ENCODE measurements at regions not wholly inside any gene's neighbourhood (a gene's known extent, or its start where the extent isn't known, plus 50 kb on each side); places are given as distances from the start of the nearest gene placed in this dataset.

- no peak for DNase-seq
Measured at GRCh38 chr12:93254911-93255310, 122.8 kb upstream of the NUDT4 start.

GRCh38 chr12:93256256-93256969 is 121.3 kb upstream of the NUDT4 start:
- no peak for DNase-seq

- DNase-seq: no peak
Measured at GRCh38 chr12:93261505-93262094, 116.1 kb upstream of the NUDT4 start.

DNA sequence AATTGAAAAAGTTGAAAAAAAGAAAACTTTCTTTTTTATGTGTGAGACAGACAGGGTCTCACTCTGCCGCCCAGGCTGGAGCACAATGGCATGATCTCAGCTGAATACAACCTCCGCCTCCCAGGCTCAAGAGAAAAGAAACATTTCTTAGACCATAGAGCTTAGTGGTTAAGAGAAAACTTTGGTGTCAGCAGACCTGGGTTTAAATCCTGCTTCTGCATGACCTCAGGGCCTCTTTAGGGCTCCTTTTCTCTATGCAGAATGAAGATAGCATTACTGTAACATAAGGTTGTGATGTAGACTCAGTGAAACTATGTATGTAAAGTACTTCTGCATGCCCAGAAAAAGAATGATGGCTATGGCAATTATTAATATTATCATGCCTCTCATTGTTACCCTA is 104.7 kb upstream of the NUDT4 start:
- DNase-seq: no peak

DNA sequence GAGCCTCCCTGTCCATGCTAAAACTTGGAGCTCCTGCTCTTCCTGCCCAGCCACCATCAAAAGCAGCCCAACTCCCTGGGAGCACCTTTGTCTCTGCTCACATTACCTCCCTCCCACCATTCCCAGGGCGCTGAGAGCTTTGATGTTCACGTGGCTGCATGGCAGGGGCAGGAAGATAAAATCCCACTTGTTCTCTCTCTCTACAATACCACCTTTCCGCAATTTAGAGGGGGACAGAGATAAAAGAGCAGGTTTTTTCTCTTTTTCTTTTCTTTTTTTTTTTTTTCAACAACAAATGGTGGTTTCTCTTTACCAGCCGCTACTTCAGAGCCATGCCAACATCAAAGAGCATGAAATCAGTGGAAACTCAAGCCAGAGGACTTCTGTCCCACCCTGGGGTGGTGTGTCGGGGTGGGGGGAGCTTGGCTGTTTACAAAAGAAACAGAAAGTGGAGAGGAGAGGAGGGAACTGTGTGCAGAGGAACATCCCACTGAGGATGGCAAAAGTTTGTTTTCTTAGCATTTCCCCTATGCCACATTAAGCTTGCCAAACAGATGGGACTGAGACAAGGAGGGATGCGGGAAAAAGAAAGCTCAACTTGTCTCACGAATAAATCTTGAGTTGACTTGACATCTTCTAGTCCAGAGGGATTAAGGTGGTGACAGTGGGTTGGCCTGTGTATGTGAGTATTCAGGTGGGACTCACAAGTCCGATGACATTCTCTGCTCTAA is 103.7 kb upstream of the NUDT4 start:
- no peak for DNase-seq

DNA sequence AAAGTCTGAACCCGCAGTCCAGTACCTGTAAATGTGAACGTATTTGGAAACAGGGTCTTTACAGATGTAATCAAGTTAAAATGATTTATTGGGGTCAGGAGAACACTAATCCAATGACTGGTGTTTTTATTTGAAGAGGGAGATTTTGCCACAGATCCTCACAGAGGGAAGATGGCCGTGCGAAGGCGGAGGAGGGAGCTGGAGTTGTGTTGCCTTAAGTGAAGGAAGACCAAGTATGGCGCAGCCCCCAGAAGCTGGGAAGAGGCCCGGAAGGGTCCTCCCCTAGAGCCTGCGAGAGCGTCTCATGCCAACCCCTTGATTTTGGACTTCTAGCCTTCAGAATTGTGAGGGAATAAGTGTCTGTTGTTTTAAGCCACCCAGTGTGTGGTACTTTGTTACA is 102.8 kb upstream of the NUDT4 start:
- no peak for DNase-seq

- no peak for DNase-seq
Measured at GRCh38 chr12:93275589-93275988, 102.1 kb upstream of the NUDT4 start.

GRCh38 chr12:93279565-93280412 is 97.9 kb upstream of the NUDT4 start:
- no peak for DNase-seq

- no peak for DNase-seq
Measured at GRCh38 chr12:93287149-93287548, 90.6 kb upstream of the NUDT4 start.

- no peak for DNase-seq
Measured at GRCh38 chr12:93288626-93289025, 89.1 kb upstream of the NUDT4 start.

GRCh38 chr12:93290391-93290790 is 87.3 kb upstream of the NUDT4 start:
- DNase-seq: no peak

DNA sequence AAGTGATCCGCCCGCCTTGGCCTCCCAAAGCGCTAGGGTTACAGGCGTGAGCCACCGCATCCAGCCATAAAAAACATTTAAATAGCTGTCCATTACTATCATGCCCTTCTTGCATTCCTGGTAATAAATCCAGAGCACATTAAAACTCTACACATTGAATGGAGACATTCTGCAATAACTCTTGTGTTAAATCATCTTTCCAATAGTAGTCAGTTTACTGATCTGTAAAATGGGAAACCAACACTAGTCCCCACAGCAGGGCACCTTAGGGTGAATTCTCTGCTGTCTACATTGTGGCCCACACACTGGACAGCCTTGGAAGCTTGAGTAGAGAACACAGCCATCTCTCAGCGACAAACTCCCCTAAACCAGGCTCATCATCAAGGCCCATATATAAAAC is 85.5 kb upstream of the NUDT4 start:
- no peak for DNase-seq

- DNase-seq: no peak
Measured at GRCh38 chr12:93292731-93293566, 84.8 kb upstream of the NUDT4 start.

GRCh38 chr12:93297032-93297431 is 80.7 kb upstream of the NUDT4 start:
- no peak for DNase-seq

GRCh38 chr12:93297536-93297935 is 80.2 kb upstream of the NUDT4 start:
- no peak for DNase-seq

DNA sequence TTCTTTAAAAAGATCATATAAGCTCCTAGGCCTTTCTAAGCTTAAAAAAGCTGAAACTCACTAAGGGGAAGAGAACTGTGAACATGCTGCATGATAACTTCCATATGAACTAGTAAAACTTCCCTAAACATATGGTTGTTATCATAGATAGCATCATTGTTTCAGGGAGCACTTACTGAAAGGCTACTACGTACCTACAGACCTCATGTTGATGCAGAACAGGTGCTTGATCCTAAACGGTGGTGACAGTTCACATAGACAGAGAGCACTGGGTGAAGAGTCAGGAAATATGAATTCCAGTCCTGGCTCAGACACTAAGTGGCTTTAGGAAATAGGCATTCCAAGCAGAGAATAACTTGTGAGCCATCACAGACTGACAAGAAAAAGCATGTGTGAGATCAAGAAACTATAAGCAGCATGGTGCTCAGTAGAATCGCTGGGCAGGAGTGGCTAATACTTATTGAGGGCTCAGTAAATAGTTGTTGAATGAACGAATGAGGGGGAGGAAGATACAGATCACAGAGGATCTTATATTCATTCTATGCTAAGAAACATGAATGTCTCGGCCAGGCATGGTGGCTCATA is 78.4 kb upstream of the NUDT4 start:
- no peak for DNase-seq

- no peak for DNase-seq
Measured at GRCh38 chr12:93300611-93301021, 77.1 kb upstream of the NUDT4 start.

- no peak for DNase-seq
Measured at GRCh38 chr12:93302331-93303229, 75.1 kb upstream of the NUDT4 start.

GRCh38 chr12:93306636-93307035 is 71.1 kb upstream of the NUDT4 start:
- no peak for DNase-seq

GRCh38 chr12:93308281-93308680 is 69.4 kb upstream of the NUDT4 start:
- no peak for DNase-seq

- DNase-seq: no peak
Measured at GRCh38 chr12:93311827-93312226, 65.9 kb upstream of the NUDT4 start.

Data from T-helper 1 cell (primary cell).